ENCODE measurements at regions not wholly inside any gene's neighbourhood (a gene's known extent, or its start where the extent isn't known, plus 50 kb on each side); places are given as distances from the start of the nearest gene placed in this dataset.

DNA sequence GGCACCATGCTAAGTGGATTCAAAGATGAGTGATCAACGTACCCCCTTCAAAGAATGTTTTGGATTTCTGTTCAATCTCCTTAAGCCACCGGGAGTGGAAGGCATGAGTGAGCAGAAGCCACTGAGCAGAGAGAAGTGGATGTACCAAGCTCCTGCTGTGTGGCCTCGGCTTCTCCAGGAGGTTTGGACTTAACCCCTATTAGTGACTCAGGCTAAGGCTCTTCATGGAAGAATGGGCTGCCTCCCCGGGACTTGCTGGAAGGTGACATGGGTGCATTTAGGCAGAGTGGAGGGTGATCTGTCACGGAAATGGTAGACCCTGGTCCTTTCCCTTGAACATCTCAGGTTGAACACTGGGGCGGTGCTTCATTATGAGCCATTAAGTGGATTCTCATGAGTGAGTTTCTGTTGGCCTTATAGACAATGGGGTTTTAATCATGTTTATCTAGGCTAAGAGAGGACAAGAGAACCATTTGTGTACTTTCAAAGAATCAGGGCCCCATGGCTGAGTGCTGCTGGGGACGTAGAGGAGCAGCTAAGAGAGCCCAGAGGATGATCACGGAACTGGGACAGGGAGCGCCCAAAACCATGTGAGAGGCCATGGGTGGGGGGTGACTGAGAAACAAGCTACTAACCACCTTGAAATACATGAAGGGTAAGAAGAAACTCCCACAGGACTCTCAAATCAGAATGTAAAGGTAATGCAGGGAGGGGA lies 62.2 kb downstream of the HES1 start:
- H3K27me3 ChIP-seq: peaks cover 6% of the 10 kb centered on the region

DNA sequence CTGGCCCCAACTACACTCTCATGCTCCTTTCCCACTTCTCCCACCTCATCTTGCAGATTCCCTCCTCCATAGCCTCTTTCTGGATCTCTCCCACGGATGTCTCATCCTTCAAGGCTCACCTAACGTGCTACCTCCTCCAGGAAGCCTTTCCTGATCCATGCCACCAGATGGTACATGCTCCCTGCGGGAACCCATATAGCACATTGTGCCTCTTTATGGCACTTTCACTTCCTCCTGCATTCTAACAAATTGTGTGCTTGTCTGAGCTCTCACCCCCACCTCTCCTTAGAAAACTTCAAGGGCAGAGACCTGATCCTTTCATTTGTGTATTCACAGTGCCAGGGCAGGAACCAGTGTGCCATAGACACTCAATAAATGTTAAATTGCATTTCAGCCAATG lies 63.0 kb downstream of the HES1 start:
- Histone ChIP-seq H3K79me2 (ENCODE audit: low read depth) (no peaks in the 10 kb centered on the region), H2AFZ (replicated peaks) (no peak overlapping the region), H3K27ac (no peak overlapping the region), H3F3A (ENCODE audit: low read depth) (peaks cover 22% of the 10 kb centered on the region), H3K9ac (no peak overlapping the region), H4K20me1 (ENCODE audit: low read depth) (no peaks in the 10 kb centered on the region), H3K9me3 (ENCODE audit: low read depth) (no peaks in the 10 kb centered on the region), H3K4me1 (peaks cover 20% of the 10 kb centered on the region), H3K36me3 (no peaks in the 10 kb centered on the region), H3K4me2 (no peak overlapping the region), H3K27me3 (peaks cover 14% of the 10 kb centered on the region), H3K4me3 (no peak overlapping the region)
- Mint-ChIP-seq H3K27ac (no peak overlapping the region), H3K27me3 (ENCODE audit: insufficient read depth, low read depth) (peaks cover 58% of the 10 kb centered on the region), H3K36me3 (no peaks in the 10 kb centered on the region), H3K9me3 (peaks cover 12% of the 10 kb centered on the region), H3K4me1 (peaks cover 18% of the 10 kb centered on the region), H3K4me3 (no peak overlapping the region)
- no peak for TF ChIP-seq EZH2phosphoT487 (IDR thresholded peaks at IDR 0.05)
- no peak for DNase-seq (ENCODE audit: low spot score)

More for the DNA sequence above, 62.2 kb downstream of the HES1 start:
- Mint-ChIP-seq H3K27ac (no peak overlapping the region), H3K27me3 (ENCODE audit: insufficient read depth, low read depth) (peaks cover 50% of the 10 kb centered on the region), H3K36me3 (no peaks in the 10 kb centered on the region), H3K4me3 (peak overlapping the region; percentile 9), H3K4me1 (peaks cover 12% of the 10 kb centered on the region), H3K9me3 (peaks cover 13% of the 10 kb centered on the region)
- DNase-seq (ENCODE audit: low spot score): no peak
- Histone ChIP-seq H3K4me1 (peaks cover 13% of the 10 kb centered on the region), H3F3A (ENCODE audit: low read depth) (peaks cover 14% of the 10 kb centered on the region), H4K20me1 (ENCODE audit: low read depth) (no peaks in the 10 kb centered on the region), H3K36me3 (no peaks in the 10 kb centered on the region), H3K9ac (no peak overlapping the region), H3K27ac (no peak overlapping the region), H3K79me2 (ENCODE audit: low read depth) (no peaks in the 10 kb centered on the region), H2AFZ (replicated peaks) (no peak overlapping the region), H3K4me3 (no peak overlapping the region), H3K4me2 (no peak overlapping the region), H3K9me3 (ENCODE audit: low read depth) (no peaks in the 10 kb centered on the region)
- no peak for TF ChIP-seq EZH2phosphoT487 (IDR thresholded peaks at IDR 0.05)
- TF ChIP-seq EZH2 (IDR thresholded peaks at IDR 0.05): no peak
- TF ChIP-seq CTCF (IDR thresholded peaks at IDR 0.05): no peak

DNA sequence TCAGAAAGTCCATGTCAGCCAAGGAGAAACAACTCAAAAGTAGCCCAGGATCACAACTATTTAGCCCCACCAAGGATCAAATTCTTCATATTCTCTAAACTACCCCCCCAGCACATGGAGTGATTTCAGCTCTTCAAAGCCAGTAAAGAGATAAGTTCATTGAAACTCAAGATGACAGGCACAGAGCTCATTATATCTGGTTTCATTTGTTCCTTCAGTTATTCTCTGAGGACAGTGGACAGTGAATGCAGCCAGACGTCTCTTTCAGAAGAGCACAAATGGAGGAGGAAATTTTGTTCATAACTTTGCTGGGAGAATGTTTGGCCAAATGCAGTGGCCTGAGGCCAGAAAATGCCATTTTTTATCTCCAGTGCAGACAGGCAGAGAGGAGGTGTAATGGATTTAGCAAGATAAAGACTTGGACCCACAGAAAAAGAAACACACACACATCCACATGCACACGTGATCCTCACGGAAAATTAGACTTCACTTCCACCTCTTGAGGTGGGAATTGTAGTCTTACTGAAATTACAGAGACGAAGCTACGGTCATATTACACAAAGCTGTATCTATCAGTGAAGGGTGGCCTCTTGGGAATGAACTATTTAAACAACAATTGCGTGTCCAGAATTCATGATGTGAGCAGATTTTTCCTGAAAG lies 64.6 kb downstream of the HES1 start:
- H3K36me3 ChIP-seq: no peaks in the 10 kb centered on the region
- H3K27ac Mint-ChIP-seq: no peak overlapping the region

GRCh38 chr3:194201953-194202666 lies 66.2 kb downstream of the HES1 start:
- H3K79me2 ChIP-seq (ENCODE audit: low read depth): no peaks in the 10 kb centered on the region
- H3K27ac ChIP-seq: no peak overlapping the region
- no peaks in the 10 kb centered on the region for H3K36me3 Mint-ChIP-seq
- no peaks in the 10 kb centered on the region for H3K9me3 ChIP-seq (ENCODE audit: low read depth)
- H3K36me3 ChIP-seq: no peaks in the 10 kb centered on the region
- H3K27ac Mint-ChIP-seq: peak overlapping the region; percentile 4
- H3K4me3 ChIP-seq: no peak overlapping the region
- no peak overlapping the region for H3K9ac ChIP-seq
- H3K4me1 ChIP-seq: peaks cover 27% of the 10 kb centered on the region
- peaks cover 30% of the 10 kb centered on the region for H3K4me1 Mint-ChIP-seq
- H3K4me2 ChIP-seq: no peak overlapping the region
- no peaks in the 10 kb centered on the region for H4K20me1 ChIP-seq (ENCODE audit: low read depth)
- TF ChIP-seq EZH2phosphoT487 (IDR thresholded peaks at IDR 0.05) (no peak), CTCF (IDR thresholded peaks at IDR 0.05) (no peak), EZH2 (IDR thresholded peaks at IDR 0.05) (no peak)
- peaks cover 66% of the 10 kb centered on the region for H3K27me3 Mint-ChIP-seq (ENCODE audit: insufficient read depth, low read depth)
- peak overlapping the region; percentile 9 for H3K4me3 Mint-ChIP-seq
- no peak overlapping the region for H2AFZ ChIP-seq (replicated peaks)
- peaks cover 15% of the 10 kb centered on the region for H3K27me3 ChIP-seq
- no peak for DNase-seq (ENCODE audit: low spot score)
- H3F3A ChIP-seq (ENCODE audit: low read depth): peaks cover 33% of the 10 kb centered on the region
- peaks cover 8% of the 10 kb centered on the region for H3K9me3 Mint-ChIP-seq

More for the DNA sequence above, 64.6 kb downstream of the HES1 start:
- Histone ChIP-seq H4K20me1 (ENCODE audit: low read depth) (no peaks in the 10 kb centered on the region), H3K9me3 (ENCODE audit: low read depth) (no peaks in the 10 kb centered on the region), H2AFZ (replicated peaks) (no peak overlapping the region), H3F3A (ENCODE audit: low read depth) (peaks cover 25% of the 10 kb centered on the region), H3K4me2 (no peak overlapping the region), H3K27ac (no peak overlapping the region), H3K27me3 (peaks cover 15% of the 10 kb centered on the region), H3K9ac (no peak overlapping the region), H3K4me1 (peaks cover 19% of the 10 kb centered on the region), H3K4me3 (no peak overlapping the region), H3K79me2 (ENCODE audit: low read depth) (no peaks in the 10 kb centered on the region)
- no peak for DNase-seq (ENCODE audit: low spot score)
- peaks cover 18% of the 10 kb centered on the region for H3K4me1 Mint-ChIP-seq
- peaks cover 63% of the 10 kb centered on the region for H3K27me3 Mint-ChIP-seq (ENCODE audit: insufficient read depth, low read depth)
- H3K9me3 Mint-ChIP-seq: peaks cover 12% of the 10 kb centered on the region
- no peaks in the 10 kb centered on the region for H3K36me3 Mint-ChIP-seq
- no peak overlapping the region for H3K4me3 Mint-ChIP-seq
- TF ChIP-seq EZH2 (IDR thresholded peaks at IDR 0.05): no peak

All from neural progenitor cell (in vitro differentiated cells).